Esophagus squamous epithelium (tissue), 4 donors: ENCODE measurements at regions not wholly inside any gene's neighbourhood (a gene's known extent, or its start where the extent isn't known, plus 50 kb on each side); places are given as distances from the start of the nearest gene placed in this dataset.

Experiments
- POLR2A ChIP-seq, 4 donors: fragments of 450-650 bp; IDR thresholded peaks; one replicate each; pipeline ENCODE4 v1.6.1; 2017; ENCODE audit warnings: antibody characterized with exemption in 4 of 4, mild to moderate bottlenecking in 4 of 4, moderate library complexity in 3 of 4
- TF ChIP-seq, protein P1 (sequence below), 6 experiments: fragments of 450-650 bp in 4 of 6; fragments of 200-600 bp in 2 of 6; sonication (generic) in 2 of 6; IDR thresholded peaks; one replicate each; pipeline ENCODE4 v1.5.1; 2016 to 2019; ENCODE audit warnings: antibody characterized with exemption in 6 of 6, mild to moderate bottlenecking in 4 of 6, moderate library complexity in 4 of 6

DNA sequence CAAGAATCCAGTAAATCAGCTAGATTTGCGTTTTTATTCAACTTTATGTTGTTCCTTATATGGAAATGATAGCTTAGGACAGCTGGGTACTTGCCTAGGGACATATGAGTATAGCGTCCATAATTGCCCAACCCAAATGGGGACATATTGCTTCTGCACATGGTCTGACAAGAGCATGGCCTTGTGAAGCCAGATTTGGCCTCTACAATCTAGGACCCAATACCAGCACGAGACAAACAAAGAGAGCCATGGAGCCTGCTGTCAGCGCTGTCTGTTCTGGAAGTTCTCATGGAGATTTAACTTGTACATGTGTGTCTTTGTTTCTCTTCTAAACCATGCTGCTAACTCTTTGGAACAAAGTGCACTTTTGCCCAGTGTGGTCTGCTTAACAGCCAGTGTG, 240.0 kb upstream of the CAMK1G start:
- TF ChIP-seq, protein P1, sequence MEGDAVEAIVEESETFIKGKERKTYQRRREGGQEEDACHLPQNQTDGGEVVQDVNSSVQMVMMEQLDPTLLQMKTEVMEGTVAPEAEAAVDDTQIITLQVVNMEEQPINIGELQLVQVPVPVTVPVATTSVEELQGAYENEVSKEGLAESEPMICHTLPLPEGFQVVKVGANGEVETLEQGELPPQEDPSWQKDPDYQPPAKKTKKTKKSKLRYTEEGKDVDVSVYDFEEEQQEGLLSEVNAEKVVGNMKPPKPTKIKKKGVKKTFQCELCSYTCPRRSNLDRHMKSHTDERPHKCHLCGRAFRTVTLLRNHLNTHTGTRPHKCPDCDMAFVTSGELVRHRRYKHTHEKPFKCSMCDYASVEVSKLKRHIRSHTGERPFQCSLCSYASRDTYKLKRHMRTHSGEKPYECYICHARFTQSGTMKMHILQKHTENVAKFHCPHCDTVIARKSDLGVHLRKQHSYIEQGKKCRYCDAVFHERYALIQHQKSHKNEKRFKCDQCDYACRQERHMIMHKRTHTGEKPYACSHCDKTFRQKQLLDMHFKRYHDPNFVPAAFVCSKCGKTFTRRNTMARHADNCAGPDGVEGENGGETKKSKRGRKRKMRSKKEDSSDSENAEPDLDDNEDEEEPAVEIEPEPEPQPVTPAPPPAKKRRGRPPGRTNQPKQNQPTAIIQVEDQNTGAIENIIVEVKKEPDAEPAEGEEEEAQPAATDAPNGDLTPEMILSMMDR (IDR thresholded peaks at IDR 0.05): no peak
- no peak for TF ChIP-seq POLR2A (IDR thresholded peaks at IDR 0.05)
